ENCODE measurements at regions not wholly inside any gene's neighbourhood (a gene's known extent, or its start where the extent isn't known, plus 50 kb on each side); places are given as distances from the start of the nearest gene placed in this dataset.

DNA sequence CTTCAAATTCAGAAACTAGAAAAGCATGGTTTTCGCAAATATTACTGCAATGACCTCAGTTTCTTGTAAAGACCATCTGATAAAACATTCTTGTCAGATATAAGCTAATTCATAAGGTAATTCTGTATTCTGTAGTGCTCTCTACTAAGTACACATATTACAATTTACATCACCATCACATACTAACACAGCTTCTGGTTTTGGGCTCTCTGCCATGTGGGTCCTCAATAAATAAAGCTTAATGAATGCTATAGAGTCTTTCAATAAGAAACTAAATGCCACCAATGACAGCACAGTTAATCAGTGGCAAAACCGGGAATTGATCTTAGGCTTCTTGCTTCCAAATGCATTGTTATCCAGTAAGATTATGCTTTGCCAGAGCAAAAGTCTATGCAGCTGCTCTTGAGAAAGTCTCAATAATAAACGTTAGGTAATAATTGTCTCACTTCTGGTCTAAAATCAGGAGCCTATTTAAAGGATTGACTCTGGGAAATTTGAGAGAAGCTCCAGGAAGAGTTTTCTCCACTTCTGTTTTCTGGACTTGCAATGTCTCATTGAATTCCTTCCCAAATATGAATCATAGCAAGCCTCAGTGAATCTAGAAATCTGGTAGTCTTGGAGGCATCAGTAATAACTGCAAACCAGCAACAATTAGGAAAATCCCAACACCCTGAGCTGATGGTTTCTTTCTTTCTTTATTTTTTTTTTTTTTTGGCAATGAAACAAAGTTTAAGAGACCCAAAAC lies 67.9 kb upstream of the RAPGEF4 start:
- TF ChIP-seq, protein P1, sequence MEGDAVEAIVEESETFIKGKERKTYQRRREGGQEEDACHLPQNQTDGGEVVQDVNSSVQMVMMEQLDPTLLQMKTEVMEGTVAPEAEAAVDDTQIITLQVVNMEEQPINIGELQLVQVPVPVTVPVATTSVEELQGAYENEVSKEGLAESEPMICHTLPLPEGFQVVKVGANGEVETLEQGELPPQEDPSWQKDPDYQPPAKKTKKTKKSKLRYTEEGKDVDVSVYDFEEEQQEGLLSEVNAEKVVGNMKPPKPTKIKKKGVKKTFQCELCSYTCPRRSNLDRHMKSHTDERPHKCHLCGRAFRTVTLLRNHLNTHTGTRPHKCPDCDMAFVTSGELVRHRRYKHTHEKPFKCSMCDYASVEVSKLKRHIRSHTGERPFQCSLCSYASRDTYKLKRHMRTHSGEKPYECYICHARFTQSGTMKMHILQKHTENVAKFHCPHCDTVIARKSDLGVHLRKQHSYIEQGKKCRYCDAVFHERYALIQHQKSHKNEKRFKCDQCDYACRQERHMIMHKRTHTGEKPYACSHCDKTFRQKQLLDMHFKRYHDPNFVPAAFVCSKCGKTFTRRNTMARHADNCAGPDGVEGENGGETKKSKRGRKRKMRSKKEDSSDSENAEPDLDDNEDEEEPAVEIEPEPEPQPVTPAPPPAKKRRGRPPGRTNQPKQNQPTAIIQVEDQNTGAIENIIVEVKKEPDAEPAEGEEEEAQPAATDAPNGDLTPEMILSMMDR (IDR thresholded peaks at IDR 0.05; ENCODE audit: insufficient read depth, low read length, poor library complexity, severe bottlenecking) = no peak
- no peak for TF ChIP-seq EZH2phosphoT487 (conservative IDR thresholded peaks at IDR 0.05; ENCODE audit: low read length)

Measured in SU-DHL-6 (cell line).